NT2/D1 (cell line): ENCODE measurements at regions not wholly inside any gene's neighbourhood (a gene's known extent, or its start where the extent isn't known, plus 50 kb on each side); places are given as distances from the start of the nearest gene placed in this dataset.

ENCODE experiments used
- SUZ12 ChIP-seq: IDR thresholded peaks from 2 replicates; pipeline ENCODE4 v1.6.1; 2011; ENCODE audit not compliant: insufficient read length, insufficient read depth; ENCODE audit errors: extremely low read depth
- YY1 ChIP-seq: IDR thresholded peaks from 2 replicates; pipeline ENCODE4 v1.6.1; 2011; ENCODE audit not compliant: insufficient read length, insufficient read depth
- ZNF274 ChIP-seq: IDR thresholded peaks from 2 replicates; pipeline ENCODE4 v1.6.1; 2011; ENCODE audit warnings: mild to moderate bottlenecking, low read depth, low read length

DNA sequence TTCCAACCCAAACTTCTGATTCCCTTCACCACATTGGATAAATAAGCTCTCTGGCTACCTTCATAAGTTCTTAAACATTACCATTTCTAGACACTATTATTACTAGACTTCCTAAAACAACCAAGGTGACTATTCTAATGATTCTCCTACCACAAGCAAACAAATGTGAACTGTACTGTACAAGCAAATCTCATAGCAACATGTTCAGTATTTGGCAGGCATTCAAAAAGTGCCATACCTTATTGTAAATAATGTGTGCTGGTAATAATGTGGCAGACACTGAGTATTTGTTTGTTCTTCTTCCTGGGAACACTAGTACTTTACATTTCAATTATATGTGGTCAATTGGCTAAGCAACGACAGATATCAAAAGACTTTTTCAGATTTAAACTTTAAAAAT, 986.0 kb upstream of the SPRY2 start:
- TF ChIP-seq YY1 (no peak), SUZ12 (no peak), ZNF274 (no peak)
